ENCODE measurements at regions not wholly inside any gene's neighbourhood (a gene's known extent, or its start where the extent isn't known, plus 50 kb on each side); places are given as distances from the start of the nearest gene placed in this dataset.

- no peak for TF ChIP-seq CTCF (IDR thresholded peaks at IDR 0.05; ENCODE audit: borderline replicate concordance, control extremely low read depth, extremely low read depth, insufficient read depth, missing control alignments)
- in situ Hi-C loops (cut with MboI; ENCODE audit: low sequenced_read_pairs, unreplicated experiment) = loop anchor here (10.0 kb wide), 1 partner anchor 556 kb away; no protein-coding TSS in a partner anchor
- DNase-seq (ENCODE audit: low spot score) = no peak
Observed at GRCh38 chr10:63720676-63721075, 199.5 kb downstream of the REEP3 start.

- in situ Hi-C loops (cut with MboI; ENCODE audit: low sequenced_read_pairs, unreplicated experiment) = loop anchor here (10.0 kb wide), 1 partner anchor 558 kb away; no protein-coding TSS in a partner anchor
- DNase-seq (ENCODE audit: low spot score) = no peak
- TF ChIP-seq CTCF (IDR thresholded peaks at IDR 0.05; ENCODE audit: borderline replicate concordance, control extremely low read depth, extremely low read depth, insufficient read depth, missing control alignments) = no peak
Observed at GRCh38 chr10:63722537-63722936, 201.3 kb downstream of the REEP3 start.

GRCh38 chr10:63723320-63723719 is 202.1 kb downstream of the REEP3 start:
- in situ Hi-C loops (cut with MboI; ENCODE audit: low sequenced_read_pairs, unreplicated experiment) = loop anchor here (10.0 kb wide), 1 partner anchor 559 kb away; no protein-coding TSS in a partner anchor
- DNase-seq (ENCODE audit: low spot score) = no peak
- no peak for TF ChIP-seq CTCF (IDR thresholded peaks at IDR 0.05; ENCODE audit: borderline replicate concordance, control extremely low read depth, extremely low read depth, insufficient read depth, missing control alignments)

GRCh38 chr10:63723741-63724140 is 202.5 kb downstream of the REEP3 start:
- in situ Hi-C loops (cut with MboI; ENCODE audit: low sequenced_read_pairs, unreplicated experiment) = loop anchor here (10.0 kb wide), 1 partner anchor 559 kb away; no protein-coding TSS in a partner anchor
- DNase-seq (ENCODE audit: low spot score) = no peak
- no peak for TF ChIP-seq CTCF (IDR thresholded peaks at IDR 0.05; ENCODE audit: borderline replicate concordance, control extremely low read depth, extremely low read depth, insufficient read depth, missing control alignments)

GRCh38 chr10:63724922-63725321 is 203.7 kb downstream of the REEP3 start:
- DNase-seq (ENCODE audit: low spot score) = no peak
- no peak for TF ChIP-seq CTCF (IDR thresholded peaks at IDR 0.05; ENCODE audit: borderline replicate concordance, control extremely low read depth, extremely low read depth, insufficient read depth, missing control alignments)
- in situ Hi-C loops (cut with MboI; ENCODE audit: low sequenced_read_pairs, unreplicated experiment) = loop anchor here (10.0 kb wide), 1 partner anchor 560 kb away; no protein-coding TSS in a partner anchor

- in situ Hi-C loops (cut with MboI; ENCODE audit: low sequenced_read_pairs, unreplicated experiment) = loop anchor here (10.0 kb wide), 1 partner anchor 562 kb away; no protein-coding TSS in a partner anchor
- DNase-seq (ENCODE audit: low spot score) = no peak
- TF ChIP-seq CTCF (IDR thresholded peaks at IDR 0.05; ENCODE audit: borderline replicate concordance, control extremely low read depth, extremely low read depth, insufficient read depth, missing control alignments) = no peak
Observed at GRCh38 chr10:63726867-63727266, 205.7 kb downstream of the REEP3 start.

Measured in GM13976 (cell line).